Mucosa of descending colon (tissue), 3 donors: ENCODE measurements at regions not wholly inside any gene's neighbourhood (a gene's known extent, or its start where the extent isn't known, plus 50 kb on each side); places are given as distances from the start of the nearest gene placed in this dataset.
"Not testable (repeated sequence)": the region's sequence is repeated elsewhere in the genome, so short reads cannot be mapped to it uniquely, and the experiment has no call there.

Source experiments
- ATAC-seq: fragments of 200-7000 bp; cut with Tn5 transposase; one replicate; pipeline ENCODE4 v1.9.1; 2020; ENCODE audit warnings: mild to moderate bottlenecking, moderate library complexity
- DNase-seq, 3 donors: peaks; one replicate each; pipeline ENCODE4 v3.0.0-alpha.2; 2020
- H3K36me3 ChIP-seq: fragments of 200-600 bp; one replicate; pipeline ENCODE4 v1.8.0; 2021; ENCODE audit warnings: low read depth, mild to moderate bottlenecking
- H3K4me1 ChIP-seq: fragments of 200-600 bp; one replicate; pipeline ENCODE4 v1.8.0; 2021; ENCODE audit warnings: low read depth, mild to moderate bottlenecking
- H3K4me3 ChIP-seq: fragments of 200-600 bp; one replicate; pipeline ENCODE4 v1.8.0; 2021; ENCODE audit warnings: mild to moderate bottlenecking
- H3K9me3 ChIP-seq: fragments of 200-600 bp; one replicate; pipeline ENCODE4 v1.8.0; 2021; ENCODE audit warnings: mild to moderate bottlenecking
- intact Hi-C, 2 donors: fragments of 100-400 bp; cut with DNase I in 1 of 2; cut with micrococcal nuclease in 1 of 2; formaldehyde crosslinking; loops; one replicate each; pipeline versions ENCODE4 v1.11.0 to v1.11.1; 2022; cut with DNase I, micrococcal nuclease
- TF ChIP-seq, protein P1 (sequence below): fragments of 200-600 bp; IDR thresholded peaks from one replicate; pipeline ENCODE4 v1.8.0; 2022; ENCODE audit warnings: antibody characterized with exemption, mild to moderate bottlenecking
- donor health status: DM: no; HTN: no; CAD: no; lungs with moderate emphysema.
- donor health status: DM: no; HTN: no; CAD: no.
- donor health status: DM: no; HTN: yes; CAD: no.

GRCh38 chr1:70586046-70586445 lies 175.0 kb downstream of the CTH start:
- ATAC-seq (no peak), DNase-seq (no peak)
- Histone ChIP-seq H3K36me3 (no peaks in the 10 kb centered on the region), H3K4me1 (no peaks in the 10 kb centered on the region), H3K9me3 (no peaks in the 10 kb centered on the region), H3K4me3 (no peak overlapping the region)
- TF ChIP-seq, protein P1, sequence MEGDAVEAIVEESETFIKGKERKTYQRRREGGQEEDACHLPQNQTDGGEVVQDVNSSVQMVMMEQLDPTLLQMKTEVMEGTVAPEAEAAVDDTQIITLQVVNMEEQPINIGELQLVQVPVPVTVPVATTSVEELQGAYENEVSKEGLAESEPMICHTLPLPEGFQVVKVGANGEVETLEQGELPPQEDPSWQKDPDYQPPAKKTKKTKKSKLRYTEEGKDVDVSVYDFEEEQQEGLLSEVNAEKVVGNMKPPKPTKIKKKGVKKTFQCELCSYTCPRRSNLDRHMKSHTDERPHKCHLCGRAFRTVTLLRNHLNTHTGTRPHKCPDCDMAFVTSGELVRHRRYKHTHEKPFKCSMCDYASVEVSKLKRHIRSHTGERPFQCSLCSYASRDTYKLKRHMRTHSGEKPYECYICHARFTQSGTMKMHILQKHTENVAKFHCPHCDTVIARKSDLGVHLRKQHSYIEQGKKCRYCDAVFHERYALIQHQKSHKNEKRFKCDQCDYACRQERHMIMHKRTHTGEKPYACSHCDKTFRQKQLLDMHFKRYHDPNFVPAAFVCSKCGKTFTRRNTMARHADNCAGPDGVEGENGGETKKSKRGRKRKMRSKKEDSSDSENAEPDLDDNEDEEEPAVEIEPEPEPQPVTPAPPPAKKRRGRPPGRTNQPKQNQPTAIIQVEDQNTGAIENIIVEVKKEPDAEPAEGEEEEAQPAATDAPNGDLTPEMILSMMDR = no peak
- intact Hi-C loops = no loop called here

- Histone ChIP-seq H3K9me3 (no peaks in the 10 kb centered on the region), H3K4me3 (no peak overlapping the region), H3K4me1 (no peaks in the 10 kb centered on the region), H3K36me3 (no peaks in the 10 kb centered on the region)
- DNase-seq = peak in 1 of 3 donors; percentile 2
- peak; percentile 83 for ATAC-seq
- intact Hi-C loops = no loop called here
- TF ChIP-seq, protein P1 = no peak
Observed at GRCh38 chr1:70587872-70588366, 176.9 kb downstream of the CTH start.

GRCh38 chr1:70593551-70593950 lies 182.5 kb downstream of the CTH start:
- H3K4me1 ChIP-seq, ATAC-seq, H3K4me3 ChIP-seq, intact Hi-C loops, H3K9me3 ChIP-seq, DNase-seq, H3K36me3 ChIP-seq: not testable (repeated sequence)

DNA sequence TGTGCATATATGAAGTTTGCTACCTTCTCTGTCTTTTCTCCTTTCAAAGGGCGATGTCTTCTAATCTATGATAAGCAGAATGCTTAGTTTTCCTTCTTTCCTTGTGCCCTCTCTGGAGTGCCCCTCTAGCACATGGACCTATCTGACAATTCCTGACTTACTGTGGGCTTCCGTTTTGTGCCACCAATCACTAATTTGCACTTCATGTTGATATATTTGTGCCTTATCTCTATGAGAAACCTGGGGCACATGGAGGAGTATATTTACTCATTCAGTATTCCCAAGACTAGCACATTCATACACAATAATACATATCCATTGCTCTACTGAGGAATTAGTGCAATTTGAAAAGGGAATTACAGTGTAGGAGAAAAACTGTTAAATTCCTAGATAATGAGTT lies 197.7 kb downstream of the CTH start:
- no peak for ATAC-seq
- DNase-seq = no peak
- Histone ChIP-seq H3K9me3 (no peaks in the 10 kb centered on the region), H3K4me3 (no peak overlapping the region), H3K36me3 (no peaks in the 10 kb centered on the region), H3K4me1 (no peaks in the 10 kb centered on the region)
- TF ChIP-seq, protein P1 = no peak
- intact Hi-C loops = no loop called here

DNA sequence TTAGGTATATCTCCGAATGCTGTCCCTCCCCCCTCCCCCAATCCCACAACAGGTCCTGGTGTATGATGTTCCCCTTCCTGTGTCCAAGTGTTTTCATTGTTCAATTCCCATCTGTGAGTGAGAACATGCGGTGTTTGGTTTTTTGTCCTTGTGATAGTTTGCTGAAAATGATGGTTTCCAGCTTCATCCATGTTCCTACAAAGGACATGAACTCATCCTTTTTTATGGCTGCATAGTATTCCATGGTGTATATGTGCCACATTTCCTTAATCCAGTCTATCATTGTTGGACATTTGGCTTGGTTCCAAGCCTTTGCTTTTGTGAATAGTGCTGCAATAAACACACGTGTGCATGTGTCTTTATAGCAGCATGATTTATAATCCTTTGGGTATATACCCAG lies 199.1 kb downstream of the CTH start:
- H3K4me3 ChIP-seq, H3K36me3 ChIP-seq, H3K4me1 ChIP-seq, intact Hi-C loops, ATAC-seq, DNase-seq, H3K9me3 ChIP-seq: not testable (repeated sequence)

- DNase-seq (no peak), ATAC-seq (no peak)
- intact Hi-C loops = no loop called here
- Histone ChIP-seq H3K9me3 (no peaks in the 10 kb centered on the region), H3K36me3 (no peaks in the 10 kb centered on the region), H3K4me3 (no peak overlapping the region), H3K4me1 (no peaks in the 10 kb centered on the region)
- TF ChIP-seq, protein P1 = no peak
Observed at GRCh38 chr1:70616946-70617345, 205.9 kb downstream of the CTH start.

DNA sequence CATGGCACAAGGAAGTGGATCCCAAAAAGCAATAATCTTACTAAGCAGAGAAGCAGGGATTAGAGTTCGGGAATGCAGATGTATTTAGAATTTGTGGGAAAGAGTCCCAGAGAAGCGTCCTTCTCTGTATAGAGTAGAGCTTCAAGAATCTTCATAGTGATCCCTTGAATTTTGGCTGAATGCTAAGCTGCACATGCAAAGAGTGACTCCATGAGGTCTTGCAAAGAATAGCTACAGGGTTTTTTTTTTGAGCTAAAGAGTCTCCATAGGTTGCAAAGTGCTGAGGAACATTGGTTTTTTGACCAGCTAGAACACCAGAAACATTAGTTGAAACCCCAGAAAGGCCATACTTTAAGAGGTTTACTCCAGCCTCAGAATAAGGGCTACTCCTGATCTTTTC lies 206.7 kb downstream of the CTH start:
- intact Hi-C loops = no loop called here
- TF ChIP-seq, protein P1 = no peak
- Histone ChIP-seq H3K9me3 (no peaks in the 10 kb centered on the region), H3K36me3 (no peaks in the 10 kb centered on the region), H3K4me1 (no peaks in the 10 kb centered on the region), H3K4me3 (no peak overlapping the region)
- ATAC-seq (no peak), DNase-seq (no peak)
